ENCODE measurements at regions not wholly inside any gene's neighbourhood (a gene's known extent, or its start where the extent isn't known, plus 50 kb on each side); places are given as distances from the start of the nearest gene placed in this dataset.

DNA sequence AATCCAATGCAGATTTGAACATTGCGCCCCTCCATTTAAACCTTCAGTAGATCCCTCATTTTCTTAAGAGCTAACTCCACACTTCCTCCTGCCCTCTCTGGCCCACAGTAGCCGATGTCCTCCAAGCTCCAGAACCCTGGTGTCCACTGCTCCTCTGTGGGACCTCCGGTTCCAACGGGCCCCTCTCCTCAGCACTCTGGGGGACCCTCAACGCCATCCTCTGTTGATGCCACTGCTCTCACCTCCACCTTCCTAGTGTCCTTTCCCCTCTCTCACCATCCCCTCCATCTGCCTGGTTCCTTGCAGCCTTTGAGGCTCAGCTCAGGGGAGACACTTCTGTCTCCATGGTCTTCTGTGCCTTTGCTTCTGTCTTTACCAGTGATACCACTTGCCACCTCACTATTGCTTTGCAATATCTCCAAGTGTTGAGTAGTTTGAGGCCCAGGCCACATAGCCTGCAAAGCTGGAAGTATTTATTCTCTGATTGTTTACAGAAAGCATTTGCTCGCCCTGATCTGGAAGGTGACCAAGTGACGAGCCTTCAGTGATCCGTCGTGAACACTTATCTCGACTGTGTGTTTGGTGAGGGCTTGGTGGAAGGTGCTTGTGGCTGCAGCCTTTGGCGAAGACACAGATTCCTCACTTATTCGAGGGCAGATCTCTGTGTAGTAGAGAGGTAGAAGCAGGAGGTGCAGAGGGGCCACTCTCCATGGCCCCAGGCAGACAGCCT is 104.8 kb upstream of the SHH start:
- no peaks in the 10 kb centered on the region for H4K20me1 ChIP-seq (ENCODE audit: insufficient read depth, low read length)
- DNase-seq (ENCODE audit: insufficient read length, low spot score, missing footprints): no peak

DNA sequence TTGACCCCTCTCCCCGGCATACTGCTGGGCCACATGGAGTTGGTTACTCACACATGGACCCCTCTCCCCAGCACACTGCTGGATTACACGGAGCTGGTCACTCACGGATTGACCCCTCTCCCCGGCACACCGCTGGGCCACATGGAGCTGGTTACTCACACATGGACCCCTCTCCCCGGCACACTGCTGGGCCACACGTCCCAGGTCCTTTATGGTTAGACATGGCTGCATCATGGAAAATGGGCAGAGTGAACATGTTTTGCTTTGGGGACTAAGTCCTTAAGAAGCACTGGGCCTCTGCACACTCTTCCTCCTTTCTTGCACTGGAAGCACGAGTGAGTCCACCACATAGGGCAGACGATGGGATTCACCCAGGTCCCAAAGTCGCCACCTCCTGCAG is 102.1 kb upstream of the SHH start:
- DNase-seq (ENCODE audit: insufficient read length, low spot score, missing footprints): no peak
- Histone ChIP-seq H4K20me1 (ENCODE audit: insufficient read depth, low read length) (no peaks in the 10 kb centered on the region), H3K4me1 (ENCODE audit: insufficient read depth, low read length) (no peaks in the 10 kb centered on the region), H3K27ac (ENCODE audit: low read depth, low read length) (no peak overlapping the region), H3K9me3 (ENCODE audit: low read depth, low read length) (peaks cover 2% of the 10 kb centered on the region), H3K4me2 (ENCODE audit: insufficient read depth, low read length) (no peak overlapping the region), H3K4me3 (ENCODE audit: insufficient read depth, low read length) (no peak overlapping the region), H2AFZ (ENCODE audit: low read length) (no peak overlapping the region), H3K27me3 (ENCODE audit: insufficient read depth, low read length) (no peaks in the 10 kb centered on the region), H3K36me3 (ENCODE audit: insufficient read depth, low read length) (no peaks in the 10 kb centered on the region), H3K79me2 (ENCODE audit: insufficient read depth, low read length) (no peaks in the 10 kb centered on the region)
- TF ChIP-seq, protein P1, sequence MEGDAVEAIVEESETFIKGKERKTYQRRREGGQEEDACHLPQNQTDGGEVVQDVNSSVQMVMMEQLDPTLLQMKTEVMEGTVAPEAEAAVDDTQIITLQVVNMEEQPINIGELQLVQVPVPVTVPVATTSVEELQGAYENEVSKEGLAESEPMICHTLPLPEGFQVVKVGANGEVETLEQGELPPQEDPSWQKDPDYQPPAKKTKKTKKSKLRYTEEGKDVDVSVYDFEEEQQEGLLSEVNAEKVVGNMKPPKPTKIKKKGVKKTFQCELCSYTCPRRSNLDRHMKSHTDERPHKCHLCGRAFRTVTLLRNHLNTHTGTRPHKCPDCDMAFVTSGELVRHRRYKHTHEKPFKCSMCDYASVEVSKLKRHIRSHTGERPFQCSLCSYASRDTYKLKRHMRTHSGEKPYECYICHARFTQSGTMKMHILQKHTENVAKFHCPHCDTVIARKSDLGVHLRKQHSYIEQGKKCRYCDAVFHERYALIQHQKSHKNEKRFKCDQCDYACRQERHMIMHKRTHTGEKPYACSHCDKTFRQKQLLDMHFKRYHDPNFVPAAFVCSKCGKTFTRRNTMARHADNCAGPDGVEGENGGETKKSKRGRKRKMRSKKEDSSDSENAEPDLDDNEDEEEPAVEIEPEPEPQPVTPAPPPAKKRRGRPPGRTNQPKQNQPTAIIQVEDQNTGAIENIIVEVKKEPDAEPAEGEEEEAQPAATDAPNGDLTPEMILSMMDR (IDR thresholded peaks at IDR 0.05; ENCODE audit: extremely low read depth, low read depth, low read length): no peak

More for the DNA sequence above, 104.8 kb upstream of the SHH start:
- Histone ChIP-seq H3K36me3 (ENCODE audit: insufficient read depth, low read length) (no peaks in the 10 kb centered on the region), H3K4me1 (ENCODE audit: insufficient read depth, low read length) (no peaks in the 10 kb centered on the region), H3K79me2 (ENCODE audit: insufficient read depth, low read length) (no peaks in the 10 kb centered on the region), H2AFZ (ENCODE audit: low read length) (no peak overlapping the region), H3K27me3 (ENCODE audit: insufficient read depth, low read length) (no peaks in the 10 kb centered on the region), H3K27ac (ENCODE audit: low read depth, low read length) (no peak overlapping the region), H3K9me3 (ENCODE audit: low read depth, low read length) (peaks cover 2% of the 10 kb centered on the region), H3K4me2 (ENCODE audit: insufficient read depth, low read length) (no peak overlapping the region), H3K4me3 (ENCODE audit: insufficient read depth, low read length) (no peak overlapping the region)
- TF ChIP-seq, protein P1 (IDR thresholded peaks at IDR 0.05; ENCODE audit: extremely low read depth, low read depth, low read length): no peak

DNA sequence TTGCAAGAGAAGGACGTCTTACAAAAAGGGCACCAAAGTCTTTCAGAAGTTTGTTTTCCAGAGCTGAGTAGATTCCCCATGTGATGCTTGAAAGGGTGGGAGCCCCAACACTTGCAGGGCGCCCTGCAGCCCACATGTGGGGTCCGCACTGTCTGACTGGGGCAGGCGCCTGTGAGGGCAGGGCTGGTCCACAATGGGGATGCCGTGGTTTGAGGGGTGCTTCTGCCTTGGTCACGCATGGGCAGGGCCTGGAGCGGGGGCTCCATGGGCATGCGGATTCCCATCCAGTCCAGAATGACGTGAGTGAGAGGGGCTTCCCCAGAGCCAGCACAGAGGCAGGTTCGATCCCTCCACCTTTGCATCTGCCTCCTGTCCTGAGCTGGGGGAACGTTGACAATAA is 101.5 kb upstream of the SHH start:
- Histone ChIP-seq H3K4me2 (ENCODE audit: insufficient read depth, low read length) (no peak overlapping the region), H3K27ac (ENCODE audit: low read depth, low read length) (no peak overlapping the region), H2AFZ (ENCODE audit: low read length) (no peak overlapping the region), H3K9me3 (ENCODE audit: low read depth, low read length) (peaks cover 2% of the 10 kb centered on the region), H4K20me1 (ENCODE audit: insufficient read depth, low read length) (no peaks in the 10 kb centered on the region), H3K4me1 (ENCODE audit: insufficient read depth, low read length) (no peaks in the 10 kb centered on the region), H3K79me2 (ENCODE audit: insufficient read depth, low read length) (no peaks in the 10 kb centered on the region), H3K4me3 (ENCODE audit: insufficient read depth, low read length) (no peak overlapping the region), H3K36me3 (ENCODE audit: insufficient read depth, low read length) (no peaks in the 10 kb centered on the region), H3K27me3 (ENCODE audit: insufficient read depth, low read length) (no peaks in the 10 kb centered on the region)
- DNase-seq (ENCODE audit: insufficient read length, low spot score, missing footprints): no peak
- TF ChIP-seq, protein P1 (IDR thresholded peaks at IDR 0.05; ENCODE audit: extremely low read depth, low read depth, low read length): no peak

DNA sequence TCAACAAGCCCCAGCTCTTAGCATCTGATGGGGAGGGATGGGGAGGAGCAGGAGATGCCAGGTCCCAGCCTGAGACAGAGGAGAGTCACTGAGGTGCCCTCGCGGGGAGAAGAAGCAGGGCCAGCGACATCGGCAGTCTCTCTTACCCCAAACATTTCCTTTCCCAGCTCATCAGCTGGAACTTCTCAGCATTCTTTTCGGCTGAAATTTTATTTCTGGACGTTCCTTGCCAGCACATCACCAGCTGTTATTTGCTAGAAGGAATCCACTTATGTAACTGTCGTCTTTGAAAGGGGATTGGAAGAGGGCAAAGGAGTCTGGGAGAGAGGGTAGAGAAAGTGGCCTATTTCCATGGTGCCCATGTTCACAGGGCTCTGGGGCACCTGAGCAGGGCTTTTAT is 101.0 kb upstream of the SHH start:
- H3K4me3 ChIP-seq (ENCODE audit: insufficient read depth, low read length): no peak overlapping the region
- H3K27ac ChIP-seq (ENCODE audit: low read depth, low read length): no peak overlapping the region
- H3K4me2 ChIP-seq (ENCODE audit: insufficient read depth, low read length): no peak overlapping the region
- H3K27me3 ChIP-seq (ENCODE audit: insufficient read depth, low read length): no peaks in the 10 kb centered on the region
- peaks cover 2% of the 10 kb centered on the region for H3K9me3 ChIP-seq (ENCODE audit: low read depth, low read length)
- H3K36me3 ChIP-seq (ENCODE audit: insufficient read depth, low read length): no peaks in the 10 kb centered on the region
- H2AFZ ChIP-seq (ENCODE audit: low read length): no peak overlapping the region
- TF ChIP-seq, protein P1 (IDR thresholded peaks at IDR 0.05; ENCODE audit: extremely low read depth, low read depth, low read length): no peak
- H4K20me1 ChIP-seq (ENCODE audit: insufficient read depth, low read length): no peaks in the 10 kb centered on the region
- H3K79me2 ChIP-seq (ENCODE audit: insufficient read depth, low read length): no peaks in the 10 kb centered on the region
- H3K4me1 ChIP-seq (ENCODE audit: insufficient read depth, low read length): no peaks in the 10 kb centered on the region
- no peak for DNase-seq (ENCODE audit: insufficient read length, low spot score, missing footprints)

All from osteoblast (primary cell).